GM21423 (cell line): ENCODE measurements at regions not wholly inside any gene's neighbourhood (a gene's known extent, or its start where the extent isn't known, plus 50 kb on each side); places are given as distances from the start of the nearest gene placed in this dataset.

Experiments
- ATAC-seq: cut with Tn5 transposase; IDR thresholded peaks from one replicate; pipeline ENCODE4 v1.9.1; 2021; ENCODE audit warnings: mild to moderate bottlenecking, moderate library complexity; ENCODE audit not compliant: unreplicated experiment

GRCh38 chr5:96050273-96050880 is 88.7 kb upstream of the ELL2 start:
- no peak for ATAC-seq

DNA sequence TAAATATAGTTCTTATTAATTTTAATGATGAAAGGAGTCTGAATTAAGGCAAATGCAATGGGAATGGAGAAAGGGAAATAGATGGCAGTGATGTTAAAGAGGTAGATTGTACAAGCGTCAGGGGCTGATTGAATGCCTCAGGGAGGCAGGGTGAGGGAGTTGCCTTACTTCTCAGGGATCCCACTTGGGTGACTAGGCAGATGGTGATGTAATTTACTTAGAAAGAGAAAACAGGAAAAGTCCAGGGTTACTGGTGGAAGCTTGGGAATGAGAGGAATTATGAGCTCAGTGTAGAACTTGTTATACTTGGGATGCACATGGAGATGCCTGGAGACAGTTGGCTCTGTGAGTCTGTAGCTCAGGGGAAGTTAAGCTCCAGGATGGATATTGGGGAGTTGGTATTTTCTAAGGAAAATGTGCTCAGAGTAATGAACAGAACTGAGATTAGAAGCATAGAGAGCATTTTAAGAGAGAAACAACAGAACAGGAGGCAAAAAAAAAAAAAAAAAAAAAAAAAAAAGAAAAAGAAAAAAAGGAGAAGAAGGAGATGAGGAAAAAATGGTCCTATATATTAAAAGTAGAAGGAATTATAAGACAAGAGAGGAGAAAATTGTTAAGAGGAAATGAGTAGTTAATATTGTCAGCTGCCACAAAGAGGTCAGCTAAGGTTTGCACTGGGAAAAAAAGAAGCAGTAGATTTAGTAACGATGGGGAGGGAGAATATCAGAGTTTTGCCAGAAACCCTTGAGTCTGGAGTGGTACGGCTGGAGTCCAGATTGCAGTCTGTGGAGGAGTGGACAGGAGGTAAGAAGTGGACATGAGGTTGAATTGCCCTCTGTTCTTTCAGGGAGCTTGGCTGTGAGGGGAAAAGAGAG is 88.0 kb upstream of the ELL2 start:
- ATAC-seq, result no peak

DNA sequence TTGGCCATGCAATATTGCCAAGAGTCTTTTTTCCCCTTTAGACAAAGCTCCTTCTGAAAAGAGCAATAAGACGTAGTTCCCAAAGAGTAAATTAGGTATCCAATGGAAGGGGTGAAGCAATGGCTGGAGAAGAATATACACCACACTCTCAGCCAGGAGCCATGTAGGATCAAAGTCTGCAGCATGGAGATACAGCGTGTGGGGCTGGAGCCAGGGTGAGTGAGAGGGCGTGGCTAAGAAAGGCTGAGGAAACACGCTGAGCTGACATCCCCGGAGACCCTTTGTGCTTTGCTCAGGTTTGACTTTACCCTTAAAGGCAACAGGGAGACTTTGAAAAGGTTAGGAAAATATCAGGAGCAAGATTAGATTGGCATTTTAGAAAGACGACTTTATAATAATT is 87.1 kb upstream of the ELL2 start:
- ATAC-seq, result no peak

- ATAC-seq, result no peak
These were observed 84.2 kb upstream of the ELL2 start for GRCh38 chr5:96045888-96046287.

- no peak for ATAC-seq
These were observed 81.8 kb upstream of the ELL2 start for GRCh38 chr5:96043446-96043845.

GRCh38 chr5:96037128-96037527 is 75.5 kb upstream of the ELL2 start:
- no peak for ATAC-seq

- no peak for ATAC-seq
These were observed 74.7 kb upstream of the ELL2 start for GRCh38 chr5:96036301-96036700.

DNA sequence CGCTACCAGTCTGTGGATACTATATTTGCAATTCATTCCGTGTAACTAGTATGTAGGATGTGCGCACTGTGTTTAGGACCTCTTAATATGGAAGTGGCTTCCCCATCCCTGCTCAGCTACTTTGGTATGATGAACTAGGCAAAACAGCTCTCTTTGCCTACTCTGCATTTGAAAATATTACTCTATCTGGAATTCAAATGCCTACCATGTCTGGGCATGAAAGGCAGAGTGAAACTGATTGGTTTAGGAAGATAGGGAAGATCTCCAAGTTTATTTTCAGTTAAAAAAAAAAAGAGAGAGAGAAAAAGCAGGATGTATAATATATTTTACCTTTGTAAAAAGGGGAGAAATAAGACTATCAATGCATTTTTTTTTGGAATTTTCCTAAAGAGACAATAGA is 74.1 kb upstream of the ELL2 start:
- no peak for ATAC-seq

DNA sequence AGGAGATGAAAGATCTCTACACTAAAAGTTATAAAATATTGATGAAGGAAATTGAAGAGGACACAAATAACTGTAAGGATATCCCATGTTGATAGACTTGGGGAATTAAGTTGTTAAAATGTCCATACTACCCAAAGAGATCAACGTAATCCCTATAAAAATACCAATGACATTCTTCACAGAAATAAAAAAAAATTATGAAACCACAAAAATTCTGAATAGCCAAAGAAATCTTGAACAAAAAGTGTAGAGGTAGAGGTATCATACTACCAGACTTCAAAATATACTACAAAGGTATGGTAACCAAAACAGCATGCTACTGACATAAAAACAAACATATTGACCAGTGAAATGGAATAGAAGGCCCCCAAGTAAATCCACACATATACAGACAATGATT is 71.5 kb upstream of the ELL2 start:
- no peak for ATAC-seq

DNA sequence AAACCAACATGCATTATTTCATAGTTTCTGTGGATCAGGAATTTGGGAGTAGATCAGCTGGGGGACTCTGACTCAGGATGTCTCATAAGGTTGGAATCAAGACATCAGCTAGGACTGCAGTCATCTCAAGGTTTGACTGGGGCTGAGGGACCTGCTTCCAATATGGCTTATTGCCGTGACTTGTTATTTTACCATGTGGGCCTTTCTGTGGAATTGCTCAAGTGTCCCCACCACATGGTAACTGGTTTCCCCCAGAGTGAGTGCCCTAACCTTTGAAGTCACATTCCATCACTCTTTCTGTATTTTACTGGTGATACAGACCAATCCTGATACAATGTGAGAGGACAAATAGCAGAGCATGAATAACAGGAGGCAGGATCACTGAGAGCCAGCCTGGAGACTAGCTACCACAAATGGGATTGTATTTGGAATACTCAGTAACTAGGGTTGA is 70.2 kb upstream of the ELL2 start:
- no peak for ATAC-seq

GRCh38 chr5:96031180-96031579 is 69.5 kb upstream of the ELL2 start:
- ATAC-seq, result no peak

- ATAC-seq, result no peak
These were observed 64.9 kb upstream of the ELL2 start for GRCh38 chr5:96026406-96027041.

DNA sequence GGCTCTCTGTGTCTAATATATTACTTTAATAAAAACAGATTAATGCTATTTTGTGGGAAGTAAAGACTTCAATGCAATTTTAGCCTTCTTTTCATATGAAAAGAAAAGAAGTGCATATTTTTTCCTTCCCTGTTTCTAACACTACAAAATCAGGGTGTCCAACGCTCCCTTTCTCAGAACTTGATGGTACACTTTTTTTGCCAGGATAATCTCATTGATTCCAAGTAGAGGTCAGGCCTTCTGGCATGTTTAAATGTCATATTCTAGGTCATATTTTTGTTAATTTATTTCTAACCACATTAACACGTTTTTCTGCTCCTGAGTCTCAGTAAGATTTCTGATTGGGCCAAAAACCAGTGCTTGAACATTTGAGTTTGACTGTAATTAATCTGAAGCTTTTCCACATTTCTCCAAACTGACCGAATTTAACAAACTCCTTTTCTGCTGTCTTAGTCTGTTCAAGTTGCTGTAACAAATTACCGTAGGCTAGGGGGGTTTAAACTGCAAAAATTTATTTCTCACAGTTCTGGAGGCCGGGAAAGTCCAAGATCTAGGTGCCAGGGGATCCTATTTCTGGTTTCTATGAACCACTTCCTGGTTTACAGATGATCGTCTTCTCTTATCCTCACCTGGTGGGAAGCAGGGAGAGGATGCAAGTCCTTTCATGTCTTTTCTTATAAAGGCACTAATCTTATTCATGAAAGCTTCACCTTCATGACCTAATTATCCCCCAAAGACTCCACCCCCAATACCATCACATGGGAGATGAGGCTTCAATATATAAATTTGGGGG is 63.2 kb upstream of the ELL2 start:
- ATAC-seq, result no peak

DNA sequence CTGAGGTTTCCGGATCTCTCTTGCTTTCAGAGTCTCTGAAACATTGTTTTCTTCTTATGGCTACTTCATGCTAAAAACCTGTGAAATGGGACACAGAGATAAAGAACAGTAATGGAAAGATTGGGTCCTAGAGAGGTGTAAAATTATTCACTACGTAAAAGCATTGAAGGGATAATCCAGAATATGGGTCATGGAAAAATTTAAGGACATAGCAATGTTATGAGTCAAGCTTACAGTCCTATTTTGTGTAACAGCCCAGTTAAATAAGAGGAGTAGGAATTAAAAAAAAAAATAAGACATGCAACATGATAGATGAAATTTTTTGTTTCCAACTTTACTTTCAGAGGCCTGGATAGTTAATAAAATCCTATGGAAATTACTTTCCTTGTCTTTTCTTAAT is 61.9 kb upstream of the ELL2 start:
- no peak for ATAC-seq

DNA sequence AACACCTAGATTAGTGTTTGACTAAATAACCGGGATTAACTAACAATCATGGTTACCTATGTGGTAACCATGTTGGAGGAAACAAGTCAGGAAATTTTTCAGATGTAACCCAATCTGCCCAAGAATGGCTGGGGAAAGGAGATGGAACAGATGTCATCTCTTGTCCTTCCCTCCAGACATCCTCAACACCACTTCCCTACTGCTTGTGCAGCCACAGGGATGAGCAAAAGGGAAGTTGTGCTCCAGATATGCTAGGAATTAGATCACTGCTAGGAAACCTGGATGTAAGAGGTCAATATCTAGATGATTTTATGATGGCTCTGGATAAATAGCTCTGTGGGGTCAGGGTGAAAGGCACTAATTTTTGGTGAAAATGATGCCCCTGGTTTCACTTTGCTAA is 61.3 kb upstream of the ELL2 start:
- no peak for ATAC-seq

DNA sequence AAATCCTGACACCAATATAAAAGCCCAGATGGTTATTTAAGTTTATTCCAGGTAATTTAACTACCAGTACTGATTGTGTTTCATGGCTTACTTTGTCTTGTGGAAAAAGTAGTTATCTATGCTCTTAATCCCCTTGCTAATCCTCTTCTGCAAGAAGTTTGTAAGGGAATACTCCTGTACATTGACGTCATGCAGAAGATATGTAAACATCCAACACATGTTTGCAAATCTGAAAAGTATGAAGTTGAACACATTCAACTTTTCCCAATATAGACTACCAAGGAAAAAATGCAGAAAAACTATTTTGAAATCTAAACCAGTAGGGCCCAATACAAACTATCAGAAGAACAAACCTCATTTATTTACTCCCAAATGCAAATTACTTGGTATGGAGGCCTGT is 56.3 kb upstream of the ELL2 start:
- no peak for ATAC-seq

DNA sequence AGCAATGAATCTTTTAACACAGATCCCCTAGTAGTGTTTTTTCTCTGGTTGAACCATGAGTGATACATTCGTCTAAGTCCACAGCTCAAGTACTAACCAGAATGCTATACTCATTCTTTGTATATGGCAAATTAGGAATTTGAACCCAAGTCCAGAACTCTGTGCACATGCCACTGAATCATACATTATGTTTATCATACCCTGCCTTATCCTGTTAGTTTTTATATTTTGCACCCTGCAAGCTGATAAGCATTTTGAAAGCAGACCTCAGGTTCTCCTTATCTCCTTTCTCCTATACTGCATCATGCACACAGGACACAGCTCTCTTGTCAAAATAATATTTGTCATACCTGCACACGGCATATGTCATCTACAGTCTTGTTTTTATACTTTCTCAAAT is 54.6 kb upstream of the ELL2 start:
- no peak for ATAC-seq

DNA sequence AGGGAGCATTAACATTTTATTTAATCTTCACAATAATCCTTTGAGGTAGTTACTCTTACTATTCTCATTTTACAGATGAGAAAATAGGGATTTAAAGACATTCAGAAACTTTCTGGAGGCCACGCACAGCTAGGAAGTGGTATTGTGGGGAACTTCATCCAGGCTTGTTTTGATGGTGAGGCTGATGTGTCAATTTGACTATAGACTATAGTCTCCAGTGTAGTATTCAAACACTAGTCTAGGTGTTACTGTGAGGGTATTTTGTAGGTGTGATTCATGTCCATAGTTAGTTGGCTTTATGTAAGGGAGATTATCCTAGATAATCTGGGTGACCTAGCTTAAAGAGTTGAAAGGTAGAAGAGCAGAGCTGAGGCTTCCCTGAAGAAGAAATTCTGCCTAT is 54.1 kb upstream of the ELL2 start:
- no peak for ATAC-seq

DNA sequence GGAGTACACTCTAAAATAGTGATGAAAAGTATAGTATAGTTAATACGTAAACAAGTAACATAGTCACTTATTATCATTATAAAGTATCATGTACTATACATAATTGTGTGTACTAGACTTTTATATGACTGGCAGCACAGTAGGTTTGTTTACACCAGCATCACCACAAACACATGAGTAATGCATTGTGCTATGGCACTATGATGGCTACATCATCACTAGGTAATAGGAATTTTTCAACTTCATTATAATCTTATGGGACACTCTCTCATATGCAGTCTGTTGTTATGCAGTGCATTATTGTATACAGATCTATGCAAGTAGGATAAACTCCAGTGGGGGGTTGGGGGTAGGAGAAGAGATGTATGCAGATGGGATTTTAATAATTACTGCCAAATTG is 52.7 kb upstream of the ELL2 start:
- ATAC-seq, result no peak

DNA sequence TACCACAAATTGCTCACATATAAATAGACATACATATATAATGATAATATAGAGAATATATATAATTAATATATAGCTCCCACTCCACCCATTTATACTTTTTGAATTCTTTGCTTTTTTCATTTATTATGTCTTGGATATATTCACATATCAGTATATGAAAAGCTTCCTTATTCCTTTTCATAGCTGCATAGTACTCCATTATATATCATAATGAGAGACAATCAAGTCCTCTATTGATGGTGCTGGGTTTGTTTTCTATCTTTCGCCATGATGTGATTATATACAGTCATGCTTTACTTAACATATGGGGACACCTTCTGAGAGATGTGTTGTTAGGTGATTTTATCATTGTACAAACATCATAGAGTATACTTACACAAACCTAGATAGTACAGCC is 51.6 kb upstream of the ELL2 start:
- ATAC-seq, result no peak

GRCh38 chr5:96012399-96012798 is 50.7 kb upstream of the ELL2 start:
- ATAC-seq, result no peak
